ENCODE measurements at regions not wholly inside any gene's neighbourhood (a gene's known extent, or its start where the extent isn't known, plus 50 kb on each side); places are given as distances from the start of the nearest gene placed in this dataset.

GRCh38 chr12:46908236-46908935 is 82.6 kb upstream of the SLC38A4 start:
- H3K4me3 ChIP-seq (ENCODE audit: low read length), result no peak overlapping the region
- no peak for DNase-seq (ENCODE audit: low read depth, low spot score)

GRCh38 chr12:46908936-46909635 is 83.3 kb upstream of the SLC38A4 start:
- DNase-seq (ENCODE audit: low read depth, low spot score), result no peak
- H3K4me3 ChIP-seq (ENCODE audit: low read length), result no peak overlapping the region

GRCh38 chr12:46910830-46911229 is 85.0 kb upstream of the SLC38A4 start:
- no peak overlapping the region for H3K4me3 ChIP-seq (ENCODE audit: low read length)
- no peak for DNase-seq (ENCODE audit: low read depth, low spot score)

GRCh38 chr12:46914336-46914735 is 88.5 kb upstream of the SLC38A4 start:
- DNase-seq (ENCODE audit: low read depth, low spot score), result no peak
- H3K4me3 ChIP-seq (ENCODE audit: low read length), result no peak overlapping the region

GRCh38 chr12:46915082-46915481 is 89.3 kb upstream of the SLC38A4 start:
- no peak for DNase-seq (ENCODE audit: low read depth, low spot score)
- H3K4me3 ChIP-seq (ENCODE audit: low read length), result no peak overlapping the region

DNA sequence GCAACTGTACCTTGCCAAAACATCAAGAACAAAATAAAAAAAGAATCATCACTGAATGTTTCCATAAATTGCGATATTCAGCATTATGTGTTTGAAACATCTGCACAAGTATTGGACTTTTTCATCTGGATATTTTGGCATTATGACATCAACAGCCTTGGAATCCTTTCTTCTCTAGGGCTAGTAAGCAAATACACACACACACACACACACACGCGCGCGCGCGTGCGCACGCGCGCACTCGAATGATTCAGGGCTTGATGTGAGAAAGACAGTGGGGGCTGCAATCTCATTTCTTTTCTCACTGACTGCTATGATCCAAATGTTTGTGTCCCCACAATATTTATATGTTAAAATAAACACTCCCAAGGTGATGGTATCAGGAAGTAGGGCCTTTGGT is 90.0 kb upstream of the SLC38A4 start:
- no peak overlapping the region for H3K4me3 ChIP-seq (ENCODE audit: low read length)
- no peak for DNase-seq (ENCODE audit: low read depth, low spot score)

- H3K4me3 ChIP-seq (ENCODE audit: low read length), result no peak overlapping the region
Observed at GRCh38 chr12:46916796-46917419, 91.1 kb upstream of the SLC38A4 start.

DNA sequence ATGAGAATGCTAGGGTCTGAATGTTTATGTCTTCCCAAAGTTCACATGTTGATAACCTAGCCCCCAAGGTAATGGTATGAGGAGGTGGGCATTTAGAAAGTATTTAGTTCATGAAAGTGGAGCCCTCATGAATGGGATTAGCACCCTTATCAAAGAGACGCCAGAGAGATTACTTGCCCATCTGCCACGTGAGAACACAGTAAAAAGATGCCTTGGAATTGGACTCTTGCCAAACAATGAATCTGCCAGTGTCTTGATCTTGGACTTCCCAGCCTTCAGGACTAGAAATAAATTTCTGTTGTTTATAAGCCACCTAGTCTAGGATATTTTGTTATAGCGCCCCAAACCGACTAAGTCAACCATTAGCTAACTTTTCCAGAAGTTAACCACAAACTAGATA is 92.0 kb upstream of the SLC38A4 start:
- DNase-seq (ENCODE audit: low read depth, low spot score), result no peak

More at GRCh38 chr12:46916796-46917419, 91.1 kb upstream of the SLC38A4 start:
- no peak for DNase-seq (ENCODE audit: low read depth, low spot score)

DNA sequence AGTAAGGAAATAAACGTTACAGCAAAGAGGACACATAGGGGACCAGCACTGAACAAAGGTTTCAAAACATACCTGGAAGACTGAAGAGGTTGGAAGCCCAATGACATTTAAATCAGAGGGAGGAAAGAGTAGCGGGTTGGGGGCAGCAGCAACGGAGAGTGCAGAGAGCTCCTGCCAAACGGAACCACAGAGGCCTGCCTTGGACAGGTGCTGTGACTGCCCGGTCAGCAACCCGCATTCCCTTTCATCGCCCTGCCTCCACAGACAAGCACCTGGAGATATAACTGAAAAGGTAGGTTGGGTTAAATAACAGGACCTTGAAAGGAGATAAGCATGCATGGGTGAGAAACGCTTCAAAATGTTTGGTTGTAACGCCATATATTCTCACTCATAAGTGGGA is 92.8 kb upstream of the SLC38A4 start:
- no peak overlapping the region for H3K4me3 ChIP-seq (ENCODE audit: low read length)
- DNase-seq (ENCODE audit: low read depth, low spot score), result no peak

More for the DNA sequence above, 92.0 kb upstream of the SLC38A4 start:
- H3K4me3 ChIP-seq (ENCODE audit: low read length), result no peak overlapping the region

- no peak overlapping the region for H3K4me3 ChIP-seq (ENCODE audit: low read length)
Observed at GRCh38 chr12:46919666-46920400, 94.0 kb upstream of the SLC38A4 start.

DNA sequence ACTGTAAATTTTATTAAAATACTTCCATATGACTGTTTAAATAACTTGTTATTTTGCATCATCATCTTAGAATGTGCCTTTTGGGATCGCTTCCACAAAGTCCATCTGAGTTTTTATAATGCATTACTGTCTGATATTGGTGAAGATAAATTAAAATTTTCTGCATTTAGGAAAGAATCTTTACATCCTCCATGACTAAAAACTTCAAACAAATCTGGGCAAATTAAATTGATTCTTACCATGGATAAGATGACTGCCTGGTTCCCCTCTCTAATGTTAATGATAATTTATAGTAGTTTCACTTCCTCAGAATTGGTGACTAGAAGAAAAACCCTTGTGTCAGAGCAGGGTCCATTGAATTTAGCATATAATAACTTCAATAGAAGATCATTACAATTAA is 94.7 kb upstream of the SLC38A4 start:
- DNase-seq (ENCODE audit: low read depth, low spot score), result no peak
- no peak overlapping the region for H3K4me3 ChIP-seq (ENCODE audit: low read length)

More at GRCh38 chr12:46919666-46920400, 94.0 kb upstream of the SLC38A4 start:
- DNase-seq (ENCODE audit: low read depth, low spot score), result no peak

GRCh38 chr12:46921048-46921763 is 95.4 kb upstream of the SLC38A4 start:
- H3K4me3 ChIP-seq (ENCODE audit: low read length), result no peak overlapping the region
- no peak for DNase-seq (ENCODE audit: low read depth, low spot score)

DNA sequence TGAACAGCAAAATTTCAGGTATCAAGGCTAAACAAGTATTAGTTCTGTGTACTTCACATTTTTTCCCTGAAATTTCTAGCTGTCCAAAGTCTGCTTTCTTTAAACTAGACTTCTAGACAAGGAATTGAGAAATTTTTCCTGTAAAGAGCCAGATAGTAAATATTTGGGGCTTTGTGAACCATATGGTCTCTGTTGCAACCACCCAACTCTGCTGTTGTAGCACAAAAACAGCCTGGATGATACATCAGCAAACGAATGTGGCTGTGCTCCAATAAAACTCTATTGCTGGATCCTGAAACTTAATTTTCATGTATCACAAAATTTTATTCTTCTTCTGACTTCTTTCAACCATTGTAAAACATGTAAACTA is 96.0 kb upstream of the SLC38A4 start:
- no peak for DNase-seq (ENCODE audit: low read depth, low spot score)
- H3K4me3 ChIP-seq (ENCODE audit: low read length), result no peak overlapping the region

DNA sequence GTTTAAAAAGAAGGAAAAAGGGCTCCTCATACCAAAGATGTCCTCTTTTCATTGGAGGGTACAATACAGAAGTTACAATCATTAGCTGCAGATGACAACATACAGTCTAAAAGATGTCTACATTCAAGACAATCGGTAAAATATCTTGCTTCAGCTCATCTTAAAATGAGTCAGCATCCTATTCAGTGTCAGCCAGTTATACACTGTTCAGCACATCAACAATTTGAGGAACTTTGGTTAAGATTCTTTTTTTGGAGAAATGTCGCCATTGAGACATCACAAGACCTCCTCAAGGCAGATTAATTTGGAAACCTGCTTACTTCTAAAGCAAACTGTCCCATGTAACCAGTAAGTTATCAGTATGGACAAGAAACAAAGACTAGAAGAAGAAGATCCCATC is 100.7 kb upstream of the SLC38A4 start:
- no peak overlapping the region for H3K4me3 ChIP-seq (ENCODE audit: low read length)
- DNase-seq (ENCODE audit: low read depth, low spot score), result no peak

GRCh38 chr12:46930101-46930500 is 104.3 kb upstream of the SLC38A4 start:
- DNase-seq (ENCODE audit: low read depth, low spot score), result no peak
- H3K4me3 ChIP-seq (ENCODE audit: low read length), result no peak overlapping the region

- H3K4me3 ChIP-seq (ENCODE audit: low read length), result no peak overlapping the region
- DNase-seq (ENCODE audit: low read depth, low spot score), result peak; percentile 16
Observed at GRCh38 chr12:46933947-46934346, 108.2 kb upstream of the SLC38A4 start.

GRCh38 chr12:46934374-46935111 is 108.7 kb upstream of the SLC38A4 start:
- peak; percentile 9 for DNase-seq (ENCODE audit: low read depth, low spot score)
- no peak overlapping the region for H3K4me3 ChIP-seq (ENCODE audit: low read length)

- no peak overlapping the region for H3K4me3 ChIP-seq (ENCODE audit: low read length)
- DNase-seq (ENCODE audit: low read depth, low spot score), result no peak
Observed at GRCh38 chr12:46935271-46935847, 109.6 kb upstream of the SLC38A4 start.

Data from Jurkat, Clone E6-1 (cell line).